Endothelial cell of umbilical vein (primary cell): ENCODE measurements at regions not wholly inside any gene's neighbourhood (a gene's known extent, or its start where the extent isn't known, plus 50 kb on each side); places are given as distances from the start of the nearest gene placed in this dataset.

Experiments used
- BruUV-seq: library from RNA; stranded (reverse); fragments of 400-500 nt; replicated peaks from 2 replicates; lab custom pipeline; 2021; lab: Mats Ljungman, UMichigan
- CTCF ChIA-PET: fragments of 300-600, 350-600 bp; sonication (Branson Sonifier 250); formaldehyde crosslinking; loops from one replicate; lab custom pipeline; 2021; ENCODE audit warnings: antibody characterized with exemption, inconsistent platforms; lab: Charles Lee
- POLR2A ChIA-PET: fragments of 300-600, 350-600 bp; sonication (Branson Sonifier 250); formaldehyde crosslinking; loops from one replicate; lab custom pipeline; 2021; ENCODE audit warnings: antibody characterized with exemption, inconsistent platforms; lab: Charles Lee
- DNase-seq: peaks from one replicate; pipeline ENCODE4 v3.0.0-alpha.2; 2011; ENCODE audit warnings: low read depth, low spot score
- FAIRE-seq: peaks from 2 replicates; lab custom pipeline; 2011; peaks lifted over from hg19 to GRCh38; lab: Jason Lieb, UNC
- H2AFZ ChIP-seq: 2 replicates; pipeline ENCODE4 v1.6.0; 2012; ENCODE audit warnings: low read depth, low read length, control low read depth, inconsistent platforms
- H3K27ac ChIP-seq: 2 replicates; pipeline ENCODE4 v1.5.1; 2011; ENCODE audit warnings: low read depth, mild to moderate bottlenecking, control low read depth, low read length, moderate library complexity; ENCODE audit not compliant: insufficient read depth
- H3K27me3 ChIP-seq, 2 experiments: 2 replicates each; pipeline versions ENCODE4 v1.6.0 to v1.6.1; 2011; ENCODE audit warnings: low read length in 2 of 2, mixed read lengths in 1 of 2; ENCODE audit not compliant: control insufficient read depth in 2 of 2, insufficient read depth in 2 of 2
- H3K36me3 ChIP-seq, 2 experiments: 2 replicates in 1 of 2; 3 replicates in 1 of 2; pipeline ENCODE4 v1.5.1; 2011; ENCODE audit warnings: low read length in 2 of 2, mild to moderate bottlenecking in 1 of 2, moderate library complexity in 1 of 2; ENCODE audit not compliant: control insufficient read depth in 2 of 2, insufficient read depth in 2 of 2; ENCODE audit errors: extremely low read depth in 1 of 2
- H3K4me1 ChIP-seq: 3 replicates; pipeline ENCODE4 v1.5.1; 2011; ENCODE audit warnings: mild to moderate bottlenecking, low read length; ENCODE audit not compliant: control insufficient read depth, insufficient read depth; ENCODE audit errors: extremely low read depth
- H3K4me2 ChIP-seq: 2 replicates; pipeline ENCODE4 v1.6.1; 2011; ENCODE audit warnings: low read length, control low read depth, mixed read lengths; ENCODE audit not compliant: insufficient read depth
- H3K4me3 ChIP-seq, 3 experiments: fragments of 200-600 bp in 1 of 3; sonication (generic), shearing (Covaris generic) in 1 of 3; replicated peaks in 1 of 3; 2 replicates each; pipeline ENCODE4 v1.5.1; 2011 to 2016; ENCODE audit warnings: control low read depth in 3 of 3, low read length in 3 of 3, mild to moderate bottlenecking in 2 of 3, inconsistent platforms in 1 of 3, low read depth in 1 of 3, moderate library complexity in 1 of 3; ENCODE audit not compliant: insufficient read depth in 1 of 3
- H3K79me2 ChIP-seq: 2 replicates; pipeline ENCODE4 v1.6.0; 2012; ENCODE audit warnings: low read length, inconsistent platforms; ENCODE audit not compliant: control insufficient read depth, insufficient read depth
- H3K9ac ChIP-seq: replicated peaks from 2 replicates; pipeline ENCODE3; 2011; ENCODE audit warnings: low read length, control low read depth; ENCODE audit not compliant: insufficient read depth; ENCODE audit errors: extremely low read depth
- H3K9me1 ChIP-seq: replicated peaks from 3 replicates; pipeline ENCODE4 v1.6.0; 2011; ENCODE audit warnings: mild to moderate bottlenecking, low read length; ENCODE audit not compliant: control insufficient read depth, insufficient read depth; ENCODE audit errors: extremely low read depth
- H3K9me3 ChIP-seq: replicated peaks from 2 replicates; pipeline ENCODE4 v1.5.1; 2012; ENCODE audit warnings: low read length, inconsistent platforms; ENCODE audit not compliant: control insufficient read depth, insufficient read depth
- H4K20me1 ChIP-seq: replicated peaks from 2 replicates; pipeline ENCODE3; 2011; ENCODE audit warnings: mild to moderate bottlenecking, low read length; ENCODE audit not compliant: control insufficient read depth, insufficient read depth; ENCODE audit errors: extremely low read depth
- EZH2 ChIP-seq: IDR thresholded peaks from 2 replicates; pipeline ENCODE4 v1.6.1; 2012; ENCODE audit warnings: borderline replicate concordance, low read depth, mild to moderate bottlenecking, moderate library complexity, low read length, inconsistent platforms; ENCODE audit not compliant: severe bottlenecking
- FOS ChIP-seq: IDR thresholded peaks from 2 replicates; pipeline ENCODE4 v1.6.1; 2011; ENCODE audit warnings: mild to moderate bottlenecking, low read length, moderate library complexity, borderline replicate concordance; ENCODE audit not compliant: insufficient read depth
- GATA2 ChIP-seq: IDR thresholded peaks from 2 replicates; pipeline ENCODE4 v1.7.0; 2011; ENCODE audit warnings: low read depth, mild to moderate bottlenecking, moderate library complexity, mixed read lengths, low read length; ENCODE audit not compliant: insufficient read length, insufficient read depth
- JUN ChIP-seq: IDR thresholded peaks from 2 replicates; pipeline ENCODE4 v1.6.1; 2011; ENCODE audit warnings: borderline replicate concordance, low read depth; ENCODE audit not compliant: insufficient read length, insufficient read depth
- MYC ChIP-seq: IDR thresholded peaks from one replicate; pipeline ENCODE4 v1.6.1; 2011; ENCODE audit warnings: mild to moderate bottlenecking, low read depth, low read length
- POLR2A ChIP-seq: IDR thresholded peaks from 2 replicates; pipeline ENCODE4 v1.6.1; 2012; ENCODE audit warnings: low read depth, mild to moderate bottlenecking, control low read depth, low read length
- POLR2AphosphoS5 ChIP-seq: IDR thresholded peaks from 2 replicates; pipeline ENCODE4 v1.6.1; 2012; ENCODE audit warnings: low read depth, mild to moderate bottlenecking, control low read depth, low read length, moderate library complexity; ENCODE audit not compliant: insufficient read depth
- dilution Hi-C: fragments of 300-500 bp; cut with MboI; formaldehyde crosslinking; loops from one replicate; pipeline ENCODE4 v1.15.0; 2019; ENCODE audit warnings: low sequenced_read_pairs; ENCODE audit not compliant: extremely low pct_ligation_motif_present
- intact Hi-C: fragments of 100-400 bp; cut with micrococcal nuclease; formaldehyde crosslinking; loops from one replicate; pipeline ENCODE4 v1.10.0; 2022
- TF ChIP-seq, protein P1 (sequence below): IDR thresholded peaks from 2 replicates; pipeline ENCODE4 v1.6.1; 2011; ENCODE audit not compliant: insufficient read depth, insufficient read length
- TF ChIP-seq, protein P2 (sequence below), 2 donors: IDR thresholded peaks; 1 replicate in 1 of 2; 2 replicates in 1 of 2; pipeline ENCODE4 v1.5.1; 2011; ENCODE audit warnings: low read length in 2 of 2, mild to moderate bottlenecking in 2 of 2, moderate library complexity in 2 of 2, control low read depth in 1 of 2, inconsistent platforms in 1 of 2, low read depth in 1 of 2; ENCODE audit not compliant: insufficient read depth in 1 of 2; ENCODE audit errors: extremely low read depth in 1 of 2

DNA sequence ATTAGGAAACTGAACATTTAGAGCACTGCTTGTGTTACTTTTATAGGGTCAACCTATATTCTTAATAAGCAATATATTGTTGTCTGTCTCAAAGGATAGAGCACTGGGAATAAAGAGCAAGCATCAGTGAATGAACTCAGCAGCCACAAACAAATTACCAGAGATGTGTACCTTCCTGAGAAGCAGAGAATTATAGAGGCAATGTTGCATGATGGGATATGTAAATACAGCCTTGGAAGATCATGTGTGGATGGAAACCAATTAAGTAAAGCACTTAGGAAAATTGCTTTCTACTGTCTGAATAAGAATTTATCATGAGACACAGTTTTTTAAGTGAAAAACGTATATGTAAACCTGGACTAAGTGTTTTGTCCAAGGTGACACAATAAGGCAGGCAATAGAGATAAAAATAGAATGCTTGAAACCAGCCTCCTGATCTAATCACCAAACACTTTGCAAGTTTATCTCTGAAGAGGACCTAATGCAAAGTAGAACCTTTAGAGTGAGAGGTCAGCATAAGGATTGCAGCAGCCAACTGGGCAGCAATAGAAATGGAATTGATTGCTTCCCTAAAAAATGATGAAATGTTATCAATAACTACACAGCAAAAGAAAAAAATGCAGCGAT is 848.0 kb downstream of the TUSC7 start:
- H3K4me2 ChIP-seq, result no peak overlapping the region
- H2AFZ ChIP-seq, result no peak overlapping the region
- dilution Hi-C loops, result no loop called here
- H3K9me3 ChIP-seq, result no peaks in the 10 kb centered on the region
- ChIA-PET POLR2A (no interaction called here), CTCF (no interaction called here)
- H4K20me1 ChIP-seq, result no peaks in the 10 kb centered on the region
- intact Hi-C loops, result no loop called here
- H3K9me1 ChIP-seq, result no peaks in the 10 kb centered on the region
- no peak overlapping the region for H3K27ac ChIP-seq
- H3K27me3 ChIP-seq, result no peaks in the 10 kb centered on the region
- no TSS peak for BruUV-seq
- H3K79me2 ChIP-seq, result no peaks in the 10 kb centered on the region
- DNase-seq (no peak), FAIRE-seq (no peak)
- H3K9ac ChIP-seq, result no peak overlapping the region
- H3K36me3 ChIP-seq, result no peaks in the 10 kb centered on the region
- no peak overlapping the region for H3K4me3 ChIP-seq
- no peaks in the 10 kb centered on the region for H3K4me1 ChIP-seq
- TF ChIP-seq POLR2A, result no peak
- TF ChIP-seq GATA2, result no peak
- TF ChIP-seq, protein P1, sequence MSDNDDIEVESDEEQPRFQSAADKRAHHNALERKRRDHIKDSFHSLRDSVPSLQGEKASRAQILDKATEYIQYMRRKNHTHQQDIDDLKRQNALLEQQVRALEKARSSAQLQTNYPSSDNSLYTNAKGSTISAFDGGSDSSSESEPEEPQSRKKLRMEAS, result no peak
- no peak for TF ChIP-seq EZH2
- no peak for TF ChIP-seq FOS
- no peak for TF ChIP-seq MYC
- TF ChIP-seq, protein P2, sequence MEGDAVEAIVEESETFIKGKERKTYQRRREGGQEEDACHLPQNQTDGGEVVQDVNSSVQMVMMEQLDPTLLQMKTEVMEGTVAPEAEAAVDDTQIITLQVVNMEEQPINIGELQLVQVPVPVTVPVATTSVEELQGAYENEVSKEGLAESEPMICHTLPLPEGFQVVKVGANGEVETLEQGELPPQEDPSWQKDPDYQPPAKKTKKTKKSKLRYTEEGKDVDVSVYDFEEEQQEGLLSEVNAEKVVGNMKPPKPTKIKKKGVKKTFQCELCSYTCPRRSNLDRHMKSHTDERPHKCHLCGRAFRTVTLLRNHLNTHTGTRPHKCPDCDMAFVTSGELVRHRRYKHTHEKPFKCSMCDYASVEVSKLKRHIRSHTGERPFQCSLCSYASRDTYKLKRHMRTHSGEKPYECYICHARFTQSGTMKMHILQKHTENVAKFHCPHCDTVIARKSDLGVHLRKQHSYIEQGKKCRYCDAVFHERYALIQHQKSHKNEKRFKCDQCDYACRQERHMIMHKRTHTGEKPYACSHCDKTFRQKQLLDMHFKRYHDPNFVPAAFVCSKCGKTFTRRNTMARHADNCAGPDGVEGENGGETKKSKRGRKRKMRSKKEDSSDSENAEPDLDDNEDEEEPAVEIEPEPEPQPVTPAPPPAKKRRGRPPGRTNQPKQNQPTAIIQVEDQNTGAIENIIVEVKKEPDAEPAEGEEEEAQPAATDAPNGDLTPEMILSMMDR (IDR thresholded peaks at IDR 0.05; ENCODE audit: extremely low read depth in 1 of 2, insufficient read depth in 1 of 2, low read depth in 1 of 2, low read length in 2 of 2), result no peak
- TF ChIP-seq JUN, result no peak
- TF ChIP-seq POLR2AphosphoS5, result no peak
